AG04449 (cell line): ENCODE measurements at regions not wholly inside any gene's neighbourhood (a gene's known extent, or its start where the extent isn't known, plus 50 kb on each side); places are given as distances from the start of the nearest gene placed in this dataset.

Experiments used
- CTCF ChIA-PET: fragments of 350-600 bp; formaldehyde crosslinking; extraction: SDS; loops from one replicate; lab custom pipeline; 2021; ENCODE audit warnings: antibody characterized with exemption; lab: Yijun Ruan, JAX
- POLR2A ChIA-PET: fragments of 400-600, 350-600 bp; formaldehyde crosslinking; extraction: SDS; loops from one replicate; lab custom pipeline; 2020; ENCODE audit warnings: antibody characterized with exemption, inconsistent platforms; lab: Yijun Ruan, JAX
- DNase-seq: peaks from one replicate; pipeline ENCODE4 v3.0.0-alpha.2; 2010; ENCODE audit warnings: low read depth, low spot score
- H3K4me3 ChIP-seq: 2 replicates; pipeline ENCODE4 v1.5.1; 2011; ENCODE audit warnings: low read depth, mild to moderate bottlenecking, control low read depth, low read length
- TF ChIP-seq, protein P1 (sequence below): IDR thresholded peaks from one replicate; pipeline ENCODE4 v1.5.1; 2011; ENCODE audit warnings: mild to moderate bottlenecking, moderate library complexity, low read length, control low read depth, inconsistent platforms; ENCODE audit not compliant: insufficient read depth; ENCODE audit errors: missing control alignments

DNA sequence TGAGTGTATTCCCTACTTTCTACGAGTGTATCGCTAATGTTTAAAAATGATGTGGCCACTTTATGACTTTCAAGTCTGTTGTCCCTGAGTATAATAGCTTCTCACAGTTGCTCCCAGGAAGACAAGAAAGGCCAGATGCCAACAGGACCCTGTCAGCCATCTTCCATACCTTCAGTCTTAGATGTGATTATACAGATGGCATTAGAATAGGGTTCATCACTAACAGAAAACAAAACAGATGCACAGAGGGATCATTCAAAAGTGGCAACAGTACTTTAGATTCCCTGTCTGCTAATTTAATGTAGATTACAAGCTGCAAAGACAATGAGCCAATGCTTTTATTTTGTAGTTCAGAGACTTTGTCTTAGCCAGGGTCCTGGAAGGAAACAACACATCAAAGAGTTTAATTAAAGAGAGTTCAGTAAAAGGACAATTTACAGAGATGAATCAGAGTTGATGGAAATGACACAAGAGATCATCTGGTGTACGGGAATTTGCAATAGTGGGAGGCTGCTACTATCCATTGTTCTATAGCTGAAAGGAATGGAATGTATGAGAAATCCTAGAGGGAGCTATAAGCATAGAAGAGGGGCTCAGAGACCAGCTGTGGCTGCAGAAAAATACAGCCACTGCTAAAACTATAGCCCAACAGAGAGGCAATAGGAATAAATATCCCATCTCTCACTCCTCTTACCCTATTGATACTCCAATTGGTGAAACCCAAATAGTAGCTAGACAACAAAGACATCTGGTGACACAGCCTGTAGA, 393.7 kb upstream of the SMC2 start:
- H3K4me3 ChIP-seq = no peak overlapping the region
- CTCF ChIA-PET = no interaction called here
- no peak for DNase-seq
- TF ChIP-seq, protein P1, sequence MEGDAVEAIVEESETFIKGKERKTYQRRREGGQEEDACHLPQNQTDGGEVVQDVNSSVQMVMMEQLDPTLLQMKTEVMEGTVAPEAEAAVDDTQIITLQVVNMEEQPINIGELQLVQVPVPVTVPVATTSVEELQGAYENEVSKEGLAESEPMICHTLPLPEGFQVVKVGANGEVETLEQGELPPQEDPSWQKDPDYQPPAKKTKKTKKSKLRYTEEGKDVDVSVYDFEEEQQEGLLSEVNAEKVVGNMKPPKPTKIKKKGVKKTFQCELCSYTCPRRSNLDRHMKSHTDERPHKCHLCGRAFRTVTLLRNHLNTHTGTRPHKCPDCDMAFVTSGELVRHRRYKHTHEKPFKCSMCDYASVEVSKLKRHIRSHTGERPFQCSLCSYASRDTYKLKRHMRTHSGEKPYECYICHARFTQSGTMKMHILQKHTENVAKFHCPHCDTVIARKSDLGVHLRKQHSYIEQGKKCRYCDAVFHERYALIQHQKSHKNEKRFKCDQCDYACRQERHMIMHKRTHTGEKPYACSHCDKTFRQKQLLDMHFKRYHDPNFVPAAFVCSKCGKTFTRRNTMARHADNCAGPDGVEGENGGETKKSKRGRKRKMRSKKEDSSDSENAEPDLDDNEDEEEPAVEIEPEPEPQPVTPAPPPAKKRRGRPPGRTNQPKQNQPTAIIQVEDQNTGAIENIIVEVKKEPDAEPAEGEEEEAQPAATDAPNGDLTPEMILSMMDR = no peak
- POLR2A ChIA-PET = no interaction called here

DNA sequence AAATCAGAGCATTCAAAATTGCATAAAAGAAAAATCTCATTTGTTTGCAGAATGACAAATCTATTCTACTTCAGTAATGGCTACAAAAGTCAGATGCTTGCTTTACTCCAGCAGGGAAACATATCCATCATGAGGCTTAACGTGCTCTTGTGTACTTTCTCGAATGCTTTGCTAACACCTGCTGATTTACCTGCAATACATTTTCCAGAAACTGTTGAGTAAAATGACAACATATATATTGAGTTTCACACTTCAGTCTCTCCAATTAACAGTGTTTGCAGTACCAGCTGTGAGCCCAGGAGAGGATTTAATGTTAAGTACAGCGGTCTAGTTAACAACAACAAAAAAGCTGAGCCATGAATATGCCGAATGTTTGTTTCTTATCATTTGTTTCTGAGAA, 391.5 kb upstream of the SMC2 start:
- no peak overlapping the region for H3K4me3 ChIP-seq
- TF ChIP-seq, protein P1 = no peak
- no peak for DNase-seq
- ChIA-PET POLR2A (no interaction called here), CTCF (no interaction called here)

DNA sequence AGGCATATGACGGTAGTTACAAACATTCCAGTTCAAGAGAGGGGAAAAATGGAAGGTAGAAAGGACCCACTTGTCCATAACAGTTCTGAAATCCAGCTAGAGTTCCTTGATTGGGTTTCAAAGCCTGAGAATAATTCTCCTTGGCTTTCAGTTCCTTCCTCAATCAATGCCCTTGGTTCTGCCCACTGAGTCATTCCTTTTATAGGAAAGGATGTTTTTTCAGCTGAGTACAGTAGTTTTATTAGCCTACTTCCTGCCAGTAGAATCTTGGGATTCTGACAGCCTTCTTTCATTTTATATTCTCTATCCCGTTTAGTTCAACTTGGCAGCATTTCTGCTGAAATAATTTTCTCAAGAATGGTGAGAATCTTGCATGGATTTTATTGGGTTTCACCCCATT, 386.9 kb upstream of the SMC2 start:
- ChIA-PET POLR2A (no interaction called here), CTCF (no interaction called here)
- DNase-seq = no peak
- TF ChIP-seq, protein P1 = no peak
- no peak overlapping the region for H3K4me3 ChIP-seq

DNA sequence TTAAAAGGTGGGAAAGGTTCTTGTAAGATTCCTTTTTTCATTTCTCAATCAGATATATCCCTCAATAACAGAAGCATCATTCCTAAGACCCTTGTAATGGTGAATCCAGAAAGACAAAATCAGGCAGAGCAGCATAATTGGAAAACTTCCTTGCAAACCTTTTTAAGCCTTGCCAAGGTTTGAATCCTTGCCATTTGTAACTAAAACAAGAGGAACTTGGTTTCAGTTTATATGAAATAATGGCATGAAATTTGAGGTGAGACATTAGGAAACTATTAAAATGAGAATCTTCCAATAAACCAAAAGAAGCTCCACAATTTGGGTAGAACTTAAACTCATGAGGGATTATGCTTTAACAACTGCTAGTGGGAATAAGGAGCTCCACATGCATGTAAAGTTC, 384.7 kb upstream of the SMC2 start:
- DNase-seq = no peak
- CTCF ChIA-PET = no interaction called here

DNA sequence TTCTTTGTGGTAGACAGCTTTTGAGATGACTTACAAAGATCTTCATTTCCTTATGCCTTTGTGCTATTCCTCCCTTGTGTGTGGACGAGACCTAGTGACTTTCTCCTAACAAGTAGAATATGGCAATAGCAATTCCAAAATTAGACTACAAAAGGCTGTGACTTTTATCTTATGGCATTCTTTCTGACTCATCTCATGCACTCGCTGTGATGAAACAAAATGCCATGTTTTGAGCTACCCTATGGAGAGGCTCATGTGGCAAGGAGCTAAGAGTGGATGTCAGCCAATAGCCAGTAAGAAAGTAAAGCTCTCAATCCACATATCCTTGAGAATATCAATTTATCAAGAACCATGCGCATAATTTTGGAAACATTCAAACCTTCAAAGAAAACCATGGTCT, 380.5 kb upstream of the SMC2 start:
- POLR2A ChIA-PET = no interaction called here

More for the DNA sequence above, 384.7 kb upstream of the SMC2 start:
- TF ChIP-seq, protein P1 = no peak
- POLR2A ChIA-PET = no interaction called here
- no peak overlapping the region for H3K4me3 ChIP-seq

DNA sequence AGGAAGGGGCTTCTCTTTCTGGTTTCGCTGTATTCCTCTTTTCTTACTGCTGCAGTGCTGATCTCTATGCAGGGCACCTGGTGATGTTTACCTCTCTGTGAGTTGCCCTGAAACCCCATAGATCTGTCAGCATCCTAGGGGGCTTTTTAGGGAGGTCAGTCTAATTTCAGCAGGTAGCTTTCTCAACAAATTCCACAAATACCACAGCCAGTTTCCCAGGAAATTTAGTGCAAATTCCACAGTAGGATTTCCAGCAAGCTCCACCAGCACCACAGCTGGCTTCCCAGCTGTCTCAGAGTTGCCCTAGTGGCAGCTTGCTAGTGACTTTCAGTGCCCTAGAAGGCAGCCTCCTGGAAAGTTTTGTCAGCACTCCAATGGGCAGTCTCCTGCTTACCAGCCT, 379.1 kb upstream of the SMC2 start:
- CTCF ChIA-PET = no interaction called here

More for the DNA sequence above, 380.5 kb upstream of the SMC2 start:
- CTCF ChIA-PET = no interaction called here
- DNase-seq = no peak
- no peak overlapping the region for H3K4me3 ChIP-seq
- TF ChIP-seq, protein P1 = no peak

More for the DNA sequence above, 379.1 kb upstream of the SMC2 start:
- no peak for DNase-seq
- TF ChIP-seq, protein P1 = no peak
- no peak overlapping the region for H3K4me3 ChIP-seq
- POLR2A ChIA-PET = no interaction called here
